ENCODE measurements at regions not wholly inside any gene's neighbourhood (a gene's known extent, or its start where the extent isn't known, plus 50 kb on each side); places are given as distances from the start of the nearest gene placed in this dataset.

DNA sequence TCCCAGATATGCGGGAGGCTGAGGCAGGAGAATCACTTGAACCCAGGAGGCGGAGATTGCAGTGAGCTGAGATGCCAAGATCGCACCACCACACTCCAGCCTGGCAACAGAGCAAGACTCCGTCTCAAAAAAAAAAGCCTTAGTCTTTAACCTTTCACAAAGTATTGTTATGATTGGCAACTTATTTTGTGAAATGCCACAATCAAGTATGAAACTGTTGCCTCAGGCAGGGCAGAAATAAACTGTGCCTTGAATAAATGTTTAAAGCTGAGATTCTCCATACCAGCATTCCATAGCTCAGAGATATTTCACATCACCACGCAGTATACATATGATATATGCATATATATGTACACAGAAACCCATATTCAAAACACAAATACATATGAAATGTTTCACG, 120.1 kb upstream of the CCDC28A start (continued):
- TF ChIP-seq MLLT1 (IDR thresholded peaks at IDR 0.05) (no peak), CBX5 (IDR thresholded peaks at IDR 0.05; ENCODE audit: low read depth) (no peak), ESRRA (IDR thresholded peaks at IDR 0.05; ENCODE audit: low read length) (no peak), SP1 (IDR thresholded peaks at IDR 0.05; ENCODE audit: low read depth, low read length) (no peak), POLR2AphosphoS2 (IDR thresholded peaks at IDR 0.05; ENCODE audit: low read depth, low read length) (no peak), STAT3 (IDR thresholded peaks at IDR 0.05; ENCODE audit: low read depth, low read length) (no peak), TAF1 (IDR thresholded peaks at IDR 0.05; ENCODE audit: borderline replicate concordance, low read depth, low read length) (no peak), IKZF2 (IDR thresholded peaks at IDR 0.05) (no peak), RFX5 (IDR thresholded peaks at IDR 0.05; ENCODE audit: low read depth, low read length) (no peak), KAT2A (conservative IDR thresholded peaks at IDR 0.05; ENCODE audit: control insufficient read depth, low read depth, low read length) (no peak)
- TF ChIP-seq, protein P1, sequence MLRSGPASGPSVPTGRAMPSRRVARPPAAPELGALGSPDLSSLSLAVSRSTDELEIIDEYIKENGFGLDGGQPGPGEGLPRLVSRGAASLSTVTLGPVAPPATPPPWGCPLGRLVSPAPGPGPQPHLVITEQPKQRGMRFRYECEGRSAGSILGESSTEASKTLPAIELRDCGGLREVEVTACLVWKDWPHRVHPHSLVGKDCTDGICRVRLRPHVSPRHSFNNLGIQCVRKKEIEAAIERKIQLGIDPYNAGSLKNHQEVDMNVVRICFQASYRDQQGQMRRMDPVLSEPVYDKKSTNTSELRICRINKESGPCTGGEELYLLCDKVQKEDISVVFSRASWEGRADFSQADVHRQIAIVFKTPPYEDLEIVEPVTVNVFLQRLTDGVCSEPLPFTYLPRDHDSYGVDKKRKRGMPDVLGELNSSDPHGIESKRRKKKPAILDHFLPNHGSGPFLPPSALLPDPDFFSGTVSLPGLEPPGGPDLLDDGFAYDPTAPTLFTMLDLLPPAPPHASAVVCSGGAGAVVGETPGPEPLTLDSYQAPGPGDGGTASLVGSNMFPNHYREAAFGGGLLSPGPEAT (IDR thresholded peaks at IDR 0.05; ENCODE audit: low read depth) = no peak

All from GM12878 (cell line).